GM21529 (cell line): ENCODE measurements at regions not wholly inside any gene's neighbourhood (a gene's known extent, or its start where the extent isn't known, plus 50 kb on each side); places are given as distances from the start of the nearest gene placed in this dataset.
"Not testable (repeated sequence)": the region's sequence is repeated elsewhere in the genome, so short reads cannot be mapped to it uniquely, and the experiment has no call there.

Experiments
- ATAC-seq: cut with Tn5 transposase; IDR thresholded peaks from one replicate; pipeline ENCODE4 v1.9.1; 2021; ENCODE audit not compliant: unreplicated experiment

DNA sequence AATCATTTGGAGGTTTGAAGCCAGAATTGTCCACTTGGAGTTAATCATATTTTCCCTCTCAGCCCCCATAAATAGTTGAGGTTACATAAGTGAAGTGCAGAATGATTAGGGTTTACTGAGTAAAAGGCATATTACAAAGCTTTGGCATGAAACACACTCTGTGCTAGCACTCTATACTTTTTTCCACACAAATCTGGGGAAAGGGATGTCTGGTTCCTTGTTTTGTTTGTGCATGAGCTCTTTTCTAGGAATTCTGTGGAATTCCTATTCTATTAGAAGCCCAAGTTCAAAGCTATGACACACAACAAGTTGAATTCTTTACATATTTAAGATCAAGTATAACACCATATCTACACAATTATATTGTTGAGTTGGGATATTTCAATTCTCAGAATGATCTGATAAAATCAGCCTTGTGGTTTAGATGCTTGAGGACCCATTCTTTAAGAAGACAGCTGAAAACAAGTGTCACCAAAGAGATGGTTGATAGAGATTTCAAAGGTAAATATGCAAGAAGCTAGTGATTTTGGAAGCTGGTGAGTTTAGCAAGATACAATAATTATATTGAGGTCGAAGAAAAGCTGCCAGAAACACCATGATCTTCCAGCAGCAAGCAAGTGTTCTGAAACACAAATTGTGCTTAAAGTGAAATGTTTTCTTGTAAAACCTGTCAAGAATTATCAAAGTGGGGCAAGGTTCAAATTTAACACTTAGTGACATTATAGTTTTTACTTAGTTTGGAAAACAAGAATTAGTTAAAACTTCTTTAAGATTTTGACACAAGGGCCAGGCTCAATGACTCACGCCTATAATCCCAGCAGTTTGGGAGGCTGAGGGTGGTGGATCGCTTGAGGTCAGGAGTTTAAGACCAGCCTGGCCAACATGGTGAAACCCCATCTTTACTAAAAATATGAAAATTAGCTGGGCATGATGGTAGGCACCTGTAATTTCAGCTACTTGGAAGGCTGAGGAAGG, 122.6 kb downstream of the INHBA start:
- ATAC-seq: no peak

DNA sequence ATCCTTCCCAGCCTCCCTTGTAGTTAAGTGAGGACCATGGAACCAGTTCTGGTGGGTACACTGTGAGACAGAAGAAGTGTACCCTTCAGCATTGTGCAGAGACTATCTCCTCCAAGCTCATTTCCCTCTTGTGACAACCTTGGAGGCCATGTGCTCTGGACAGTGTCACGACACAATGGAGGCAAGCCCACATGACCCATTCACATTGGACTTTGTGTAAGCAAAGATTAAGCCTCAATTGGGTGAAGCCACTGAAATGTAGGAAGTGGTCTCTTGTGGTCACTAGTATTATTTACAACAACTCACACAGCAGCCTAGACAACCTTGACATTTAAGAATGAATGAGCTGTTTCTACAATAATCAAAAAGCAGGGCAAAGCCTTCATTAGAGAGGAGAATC, 124.2 kb downstream of the INHBA start:
- no peak for ATAC-seq

DNA sequence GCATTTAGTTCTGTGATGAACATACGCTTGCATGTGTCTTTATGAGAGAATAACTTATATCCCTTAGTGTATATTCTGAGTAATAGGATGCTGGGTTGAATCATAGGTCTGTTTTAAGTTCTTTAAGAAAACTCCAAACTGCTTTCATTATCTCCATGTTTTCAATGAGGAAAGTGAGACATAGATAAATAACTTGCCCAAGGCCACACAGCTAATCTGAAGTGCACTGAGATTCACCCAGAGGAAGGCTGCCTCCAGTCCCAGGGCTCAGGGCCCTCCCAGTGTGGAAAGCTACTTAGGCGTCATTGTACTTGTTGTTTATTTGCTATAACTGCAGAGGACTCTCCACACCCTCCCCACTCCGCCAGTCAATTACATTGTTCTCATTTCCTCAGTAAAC, 126.7 kb downstream of the INHBA start:
- no peak for ATAC-seq

DNA sequence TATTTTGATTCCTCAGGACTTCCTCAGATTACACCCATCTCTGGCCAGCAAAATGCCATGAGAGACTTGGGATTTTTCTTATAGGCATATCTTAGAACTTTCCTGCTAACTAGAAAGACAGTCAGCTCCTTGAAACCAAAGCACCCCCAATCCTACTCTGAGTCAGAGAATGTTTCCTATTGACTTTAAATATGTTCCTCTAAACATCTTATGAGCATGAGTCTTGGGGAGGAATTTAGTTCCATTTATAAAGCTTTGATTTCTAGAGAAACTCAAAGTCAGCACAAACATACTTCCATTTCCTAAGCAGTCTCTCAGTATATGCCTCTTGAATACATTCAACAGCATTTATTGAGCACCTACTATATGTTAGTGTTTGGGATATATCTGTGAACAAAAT, 128.5 kb downstream of the INHBA start:
- ATAC-seq: no peak

DNA sequence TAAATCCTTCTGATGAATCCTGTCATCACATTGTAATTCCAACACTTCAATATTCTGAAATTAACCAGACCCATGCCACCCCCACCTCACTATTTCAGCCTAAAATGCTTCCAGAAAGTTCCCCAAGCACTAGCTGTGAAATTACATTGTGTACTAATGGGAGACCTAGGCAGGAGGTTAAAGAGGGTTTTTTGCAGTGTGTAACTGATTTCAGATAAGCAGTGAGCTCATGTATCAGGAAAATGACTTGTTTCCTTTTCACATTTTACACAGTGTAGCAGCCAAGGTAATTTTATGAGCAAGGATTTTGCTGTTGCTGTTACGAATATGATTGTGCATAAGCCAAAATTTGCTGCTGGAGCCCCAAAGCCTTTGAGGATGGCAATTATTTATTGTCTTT, 129.0 kb downstream of the INHBA start:
- ATAC-seq: no peak

DNA sequence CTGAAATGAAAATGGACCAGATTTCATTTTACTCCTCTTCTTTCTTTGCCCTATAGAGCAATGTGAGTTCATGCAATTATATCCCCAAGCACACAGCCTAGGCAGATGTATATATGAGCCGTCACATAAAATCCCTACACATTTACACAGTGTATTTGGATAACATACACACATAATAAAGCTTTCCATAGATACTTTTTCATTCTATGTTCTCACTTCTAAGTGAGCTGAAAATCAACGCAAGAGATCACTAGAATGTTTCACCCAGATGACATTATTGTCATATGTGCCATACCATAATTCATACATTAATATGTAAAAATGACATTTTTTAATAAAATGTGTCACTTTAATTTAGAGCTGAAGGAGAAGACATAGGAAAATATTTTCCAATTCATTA, 129.4 kb downstream of the INHBA start:
- ATAC-seq: no peak

DNA sequence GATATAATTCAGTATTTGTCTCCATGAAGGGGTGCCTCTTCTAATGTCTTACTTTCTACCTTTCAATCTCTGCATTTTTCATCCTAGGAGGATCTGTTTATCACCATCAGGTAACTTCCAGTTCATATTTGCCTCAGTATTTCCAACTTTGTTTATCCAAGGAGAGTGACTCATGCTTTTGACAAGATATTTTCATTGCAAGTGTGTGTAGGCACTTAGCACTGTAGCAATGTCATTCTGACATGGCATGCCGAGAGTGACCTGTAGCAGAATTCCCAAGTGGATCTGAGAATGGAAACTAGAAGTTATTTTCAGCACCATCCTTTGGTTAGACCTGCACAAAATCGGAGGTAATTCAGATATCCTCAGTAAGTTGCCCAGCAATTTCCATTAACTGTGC, 129.9 kb downstream of the INHBA start:
- no peak for ATAC-seq

DNA sequence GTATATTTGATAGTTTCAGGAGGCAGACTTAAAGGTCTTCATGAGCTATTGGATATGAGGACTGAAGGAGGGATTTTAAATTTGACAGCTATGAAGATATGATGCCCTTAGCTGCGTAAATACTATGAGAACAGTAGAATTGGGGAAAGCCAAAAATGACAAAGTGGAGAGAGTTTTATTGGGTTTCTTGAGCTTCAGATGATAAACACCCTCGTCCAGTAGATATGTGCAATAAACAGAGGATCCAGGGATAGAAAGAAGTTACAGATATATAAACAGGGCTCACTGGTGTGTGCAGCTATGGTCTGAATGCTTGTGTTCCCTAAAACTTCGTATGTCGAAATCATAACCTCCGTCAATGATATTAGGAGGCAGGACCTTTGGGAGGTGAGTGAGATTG, 131.3 kb downstream of the INHBA start:
- ATAC-seq: no peak

DNA sequence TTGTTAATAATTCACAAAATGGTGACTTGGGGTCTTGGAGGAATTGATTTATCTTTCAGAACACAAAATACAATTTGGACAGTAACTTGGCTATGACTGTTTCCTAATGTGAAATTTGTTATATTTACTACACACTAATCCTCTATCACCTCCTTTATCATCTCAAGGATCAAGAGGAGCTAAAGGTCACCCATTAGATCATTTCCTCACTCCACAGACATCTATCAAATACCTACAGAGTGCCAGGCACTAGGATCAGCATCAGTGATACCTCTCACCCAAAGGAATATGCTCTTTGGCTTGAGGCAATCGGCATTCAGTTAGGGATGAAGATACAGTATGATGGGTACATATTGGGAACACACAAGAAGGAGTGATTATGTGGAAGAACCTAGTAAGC, 132.1 kb downstream of the INHBA start:
- ATAC-seq: no peak

DNA sequence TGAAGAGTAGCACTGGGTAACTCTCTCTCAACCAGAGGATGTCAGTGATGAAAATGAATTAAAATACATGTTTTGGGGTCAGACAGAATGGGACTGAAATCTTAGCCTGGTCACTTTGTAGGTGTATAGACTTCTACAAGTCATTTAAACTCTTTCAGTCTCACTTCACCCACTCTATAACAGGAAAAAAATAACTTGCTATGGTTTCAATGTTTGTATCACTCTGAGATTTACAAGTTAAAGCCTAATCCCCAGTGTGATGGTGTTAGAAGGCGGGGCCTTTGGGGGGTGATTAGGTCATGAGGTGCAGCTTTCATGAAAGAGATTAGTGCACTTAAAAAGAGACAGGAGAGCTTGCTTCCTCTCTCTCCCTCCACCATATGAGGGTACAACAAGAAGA, 134.8 kb downstream of the INHBA start:
- peak; percentile 42 for ATAC-seq

DNA sequence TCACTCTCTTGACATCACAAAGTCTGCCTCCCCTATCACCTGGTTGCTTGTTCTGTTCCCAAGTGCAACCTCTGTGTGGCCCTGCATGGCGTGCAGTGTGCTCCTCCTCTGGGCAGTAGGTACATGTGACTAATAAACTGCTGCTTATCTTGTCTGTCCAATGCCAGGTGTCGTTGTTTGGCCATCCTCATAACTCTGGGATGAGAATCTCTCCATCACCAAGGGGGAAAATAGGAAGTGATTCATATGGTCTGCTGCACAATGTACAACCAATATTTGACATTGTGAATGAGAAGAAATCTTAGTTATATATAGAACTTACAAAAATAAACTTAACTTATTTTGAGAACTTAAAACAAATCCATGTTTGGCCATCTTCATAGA, 135.2 kb downstream of the INHBA start:
- ATAC-seq: no peak

DNA sequence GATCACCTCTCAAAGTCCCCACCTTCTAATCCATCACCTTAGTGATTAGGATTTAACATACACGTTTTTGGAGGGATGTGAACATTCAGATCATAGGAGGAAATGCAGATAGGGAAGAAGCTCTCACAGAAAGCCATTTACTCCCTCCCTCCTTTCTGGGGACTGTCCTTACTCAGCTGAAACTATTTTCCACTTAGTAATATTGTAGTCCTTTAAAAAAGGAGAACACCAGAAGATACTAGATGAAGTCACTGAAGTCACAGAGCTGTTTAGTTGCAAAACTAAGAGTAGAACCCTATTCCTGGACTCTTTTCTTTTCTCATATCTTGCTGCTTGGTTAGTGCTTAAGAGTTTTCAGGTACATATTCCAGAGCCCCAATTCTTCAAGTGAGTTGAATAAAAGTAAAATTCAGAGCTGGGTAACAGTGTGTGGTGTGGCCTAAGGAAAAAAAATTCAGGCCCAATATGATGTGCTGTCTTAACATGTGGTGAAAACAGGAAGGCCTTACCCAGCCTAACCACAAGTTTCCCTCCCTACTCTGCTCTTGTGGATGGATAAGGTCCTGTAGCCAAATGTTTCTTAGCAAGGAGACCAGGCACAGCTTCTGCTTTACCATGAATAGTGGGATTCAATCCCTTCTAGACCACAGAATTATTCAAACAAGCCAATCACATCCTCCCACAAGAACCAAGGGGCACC, 135.7 kb downstream of the INHBA start:
- no peak for ATAC-seq

DNA sequence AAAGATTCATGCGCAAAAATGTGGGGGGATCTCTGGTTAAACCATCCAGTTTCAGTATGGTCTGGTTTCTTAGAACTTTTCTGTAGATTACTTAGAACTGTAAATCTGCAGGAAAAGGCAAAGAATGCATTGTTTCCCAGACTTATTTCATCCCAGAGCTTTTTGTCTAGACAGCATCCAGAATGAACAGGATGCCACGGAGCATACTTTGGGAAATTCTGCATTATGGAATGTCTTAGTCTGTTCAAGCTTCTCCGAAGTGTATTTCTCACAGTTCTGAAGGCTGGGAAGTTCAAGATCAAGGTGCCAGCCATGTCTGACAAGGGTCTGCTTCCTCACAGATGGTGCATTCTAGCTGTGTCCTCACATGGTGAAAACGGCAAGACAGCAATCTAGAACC, 136.3 kb downstream of the INHBA start:
- no peak for ATAC-seq

DNA sequence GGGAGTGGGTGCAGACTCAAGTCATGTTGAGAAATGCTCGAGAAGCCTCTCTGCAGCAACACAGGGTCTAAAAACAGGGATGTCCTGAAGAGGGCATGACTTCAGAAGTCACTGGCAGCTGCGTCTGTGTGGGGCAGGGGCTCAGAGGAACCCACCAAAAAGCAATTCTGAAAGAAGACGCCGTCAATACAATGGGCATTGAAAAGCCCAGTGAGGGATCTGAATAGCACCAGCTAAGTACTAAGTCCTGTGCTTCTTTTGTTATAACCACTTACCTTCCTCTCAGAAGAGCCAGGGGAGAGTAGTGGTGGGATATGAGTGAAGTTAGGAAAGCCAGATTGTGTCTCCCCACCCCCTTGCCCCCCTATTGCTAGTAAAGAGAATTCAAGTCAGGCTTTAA, 137.2 kb downstream of the INHBA start:
- ATAC-seq: no peak

DNA sequence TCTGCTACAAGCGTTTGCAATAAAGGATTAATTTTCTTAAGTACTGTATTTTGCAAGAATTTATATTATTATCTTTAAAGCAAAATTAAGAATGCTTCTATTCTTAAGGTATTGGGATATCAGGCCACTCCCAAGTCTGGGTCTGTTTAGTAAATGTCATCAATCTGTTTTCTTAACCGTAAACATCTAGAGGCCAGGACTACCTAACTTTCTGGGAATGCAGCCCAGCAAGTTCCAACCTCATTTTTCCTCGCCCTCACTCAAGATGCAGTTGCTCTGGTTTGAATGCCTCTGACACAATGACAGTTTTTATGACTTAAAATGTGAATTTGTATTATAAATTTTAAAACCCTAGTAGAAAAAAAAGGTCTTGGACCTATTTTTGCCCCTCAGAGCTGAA, 143.5 kb downstream of the INHBA start:
- no peak for ATAC-seq

DNA sequence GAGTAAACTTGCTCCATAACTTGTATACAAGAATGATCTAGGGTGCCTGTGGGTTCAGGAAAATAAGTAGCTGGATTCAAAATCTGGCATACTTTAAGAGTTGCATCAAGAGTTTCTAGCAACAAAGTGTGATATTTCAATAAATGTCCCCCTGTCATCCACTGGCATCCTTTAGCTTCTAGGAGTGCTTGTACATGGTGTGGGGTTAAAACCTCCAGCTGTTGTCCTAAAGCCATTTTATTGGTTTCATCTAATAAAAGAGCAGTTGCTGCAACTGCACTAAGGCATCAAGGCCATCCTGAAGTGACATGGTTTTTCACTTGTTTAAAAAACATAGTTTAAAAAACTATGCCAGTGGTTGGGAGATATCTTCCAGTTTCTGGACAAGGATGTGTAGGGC, 148.4 kb downstream of the INHBA start:
- ATAC-seq: no peak

DNA sequence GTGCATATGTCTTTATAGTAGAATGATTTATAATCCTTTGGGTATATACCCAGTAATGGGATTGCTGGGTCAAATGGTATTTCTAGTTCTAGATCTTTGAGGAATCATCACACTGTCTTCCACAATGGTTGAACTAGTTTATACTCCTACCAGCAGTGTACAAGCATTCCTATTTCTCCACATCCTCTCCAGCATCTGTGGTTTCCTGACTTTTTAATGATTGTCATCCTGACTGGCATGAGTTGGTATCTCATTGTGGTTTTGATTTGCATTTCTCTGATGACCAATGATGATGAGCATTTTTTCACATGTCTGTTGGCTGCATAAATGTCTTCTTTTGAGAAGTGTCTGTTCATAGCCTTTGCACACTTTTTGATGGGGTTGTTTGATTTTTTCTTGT, 152.8 kb downstream of the INHBA start:
- not testable (repeated sequence) for ATAC-seq

DNA sequence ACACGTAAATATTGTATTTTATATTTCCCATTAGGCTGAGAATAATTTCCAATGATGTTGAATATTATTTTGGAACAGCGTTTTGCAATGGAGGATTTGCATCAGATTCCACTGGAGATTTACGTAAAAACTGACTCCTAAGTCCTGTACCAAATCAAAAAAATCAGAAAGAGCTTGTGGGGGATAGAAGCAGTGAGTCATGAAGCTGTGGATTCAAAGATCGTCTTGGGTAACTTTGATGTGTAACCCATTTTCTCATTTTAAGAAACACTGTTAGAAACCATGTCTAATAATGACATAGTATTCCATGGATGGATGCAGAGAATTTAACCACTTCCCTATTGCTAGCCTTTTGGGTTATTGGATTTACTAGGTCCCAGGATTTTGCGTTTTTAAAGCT, 158.6 kb downstream of the INHBA start:
- ATAC-seq: no peak

DNA sequence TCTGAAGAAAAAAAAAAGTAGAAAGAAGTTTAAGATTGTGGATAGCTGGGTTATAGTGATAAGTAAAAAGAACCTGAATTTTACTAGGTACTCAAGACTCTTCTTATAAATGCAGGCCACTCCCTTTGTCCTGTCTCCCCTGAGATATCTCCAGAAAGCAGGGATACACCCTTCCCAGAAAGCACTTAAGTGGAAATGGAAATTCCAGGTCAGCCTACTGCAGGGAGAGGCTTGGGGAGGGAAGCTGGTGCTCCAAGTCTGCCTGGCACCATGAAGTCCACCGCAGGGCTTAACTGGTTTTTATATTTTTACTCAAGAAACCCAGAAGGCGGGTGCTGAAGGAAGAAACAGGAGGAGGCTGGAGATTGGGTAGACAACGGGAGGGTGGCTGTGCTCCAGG, 162.3 kb downstream of the INHBA start:
- ATAC-seq: no peak

DNA sequence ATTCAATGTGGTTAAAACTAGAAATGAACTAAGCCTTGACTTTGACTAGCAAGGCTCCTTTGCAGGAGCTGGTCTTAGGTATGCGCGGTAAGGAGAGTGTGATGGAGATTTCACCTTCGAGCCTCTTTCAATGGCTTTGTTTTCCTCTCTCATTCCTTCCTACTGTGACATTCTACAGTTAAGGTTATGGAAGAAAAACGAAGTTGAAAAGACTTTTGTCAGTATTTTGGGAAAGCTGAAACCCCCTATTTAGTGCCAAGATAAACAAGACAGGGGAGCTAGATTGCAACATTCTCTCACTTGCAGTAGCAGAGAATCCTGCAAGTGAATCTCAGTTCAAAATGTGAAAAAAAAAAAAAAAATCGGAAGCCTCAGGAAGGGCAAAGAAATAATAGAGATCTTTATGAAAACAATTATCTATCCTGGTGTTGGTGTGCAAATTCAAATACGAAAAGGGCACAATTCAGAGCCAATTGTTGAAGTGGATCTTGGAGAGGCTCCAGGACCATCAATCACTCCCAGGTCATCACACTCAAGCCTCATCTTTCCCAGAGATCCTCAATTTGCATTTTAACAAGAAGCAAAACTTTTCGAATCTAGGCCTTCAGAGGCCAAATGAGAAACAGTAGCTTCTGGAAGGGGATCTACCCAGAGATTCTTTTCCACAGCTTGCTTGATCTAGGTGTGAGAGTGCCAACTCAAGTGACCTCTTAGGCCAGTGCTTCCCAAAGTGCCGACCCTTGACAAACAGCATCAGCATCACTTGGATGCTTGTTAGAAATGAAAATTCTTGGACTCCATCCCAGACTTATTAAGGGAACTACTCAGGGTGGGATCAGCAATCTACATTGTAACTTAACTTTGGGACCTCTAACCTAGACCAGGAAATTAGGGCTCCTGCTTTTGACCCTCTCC, 163.8 kb downstream of the INHBA start:
- no peak for ATAC-seq

DNA sequence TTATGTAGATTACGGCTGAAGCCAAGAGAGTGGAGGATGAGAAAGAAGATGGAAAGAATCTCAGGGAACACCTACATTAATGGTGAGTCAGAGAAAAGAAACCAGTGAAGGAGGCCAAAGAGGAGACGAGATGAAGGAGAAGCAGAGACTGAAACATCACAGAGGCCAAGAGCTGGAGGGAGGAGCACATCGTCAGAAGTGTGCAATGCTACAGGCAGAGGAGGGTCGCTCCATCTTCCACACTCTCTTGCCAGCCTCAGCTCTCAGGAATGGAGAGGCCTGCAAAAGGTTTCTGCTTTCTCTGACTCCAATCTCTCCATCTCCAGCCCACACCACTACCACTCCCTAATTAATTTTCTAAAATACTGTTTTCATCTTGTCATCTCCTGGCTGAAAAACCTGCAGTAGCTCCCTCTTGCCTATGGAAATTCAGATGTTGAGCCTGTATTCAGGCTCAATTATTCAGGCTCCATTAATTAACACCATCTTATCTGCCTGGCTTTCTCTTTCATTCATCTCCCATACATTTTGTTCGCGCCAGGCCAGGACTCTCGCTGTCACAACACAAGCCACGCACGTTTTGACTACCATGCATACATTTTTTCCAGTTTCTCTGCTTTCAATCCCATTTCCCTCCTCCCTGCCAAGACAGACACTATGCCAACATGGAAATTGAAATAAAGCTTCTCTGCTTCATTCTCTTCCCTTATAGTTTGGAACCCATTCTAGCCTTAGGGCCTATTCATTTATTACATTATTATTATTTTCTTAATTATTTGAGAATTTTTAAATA, 165.8 kb downstream of the INHBA start:
- no peak for ATAC-seq
